Peyer's patch (tissue), 4 donors: ENCODE measurements at regions not wholly inside any gene's neighbourhood (a gene's known extent, or its start where the extent isn't known, plus 50 kb on each side); places are given as distances from the start of the nearest gene placed in this dataset.
"Not testable (repeated sequence)": the region's sequence is repeated elsewhere in the genome, so short reads cannot be mapped to it uniquely, and the experiment has no call there.

ENCODE experiments used
- DNase-seq, 3 donors: peaks; one replicate each; pipeline ENCODE4 v3.0.0-alpha.2; 2017 to 2019
- H3K27ac ChIP-seq, 4 donors: fragments of 200-600 bp; sonication (generic); one replicate each; pipeline ENCODE4 v1.5.1; 2016 to 2019
- H3K27me3 ChIP-seq, 2 donors: fragments of 200-600 bp; sonication (generic); one replicate each; pipeline ENCODE4 v1.5.1; 2019
- H3K36me3 ChIP-seq, 3 donors: fragments of 200-600 bp; sonication (generic); one replicate each; pipeline ENCODE4 v1.5.1; 2016 to 2019
- H3K4me1 ChIP-seq, 4 donors: fragments of 200-600 bp; sonication (generic); one replicate each; pipeline ENCODE4 v1.5.1; 2016 to 2019
- H3K4me3 ChIP-seq, 4 donors: fragments of 200-600 bp; sonication (generic); 1 replicate in 3 of 4; 2 replicates in 1 of 4; pipeline ENCODE4 v1.5.1; 2016 to 2019; ENCODE audit warnings: mild to moderate bottlenecking in 1 of 4
- H3K9me3 ChIP-seq, 4 donors: fragments of 200-600 bp; sonication (generic); one replicate each; pipeline ENCODE4 v1.5.1; 2016 to 2019; ENCODE audit warnings: mild to moderate bottlenecking in 1 of 4
- POLR2A ChIP-seq, 2 donors: fragments of 450-650 bp; IDR thresholded peaks; one replicate each; pipeline ENCODE4 v1.5.1; 2017; ENCODE audit warnings: antibody characterized with exemption in 2 of 2, mild to moderate bottlenecking in 2 of 2, moderate library complexity in 2 of 2
- TF ChIP-seq, protein P1 (sequence below), 6 experiments: fragments of 450-650 bp in 4 of 6; fragments of 200-600 bp in 2 of 6; sonication (generic) in 1 of 6; IDR thresholded peaks; one replicate each; pipeline ENCODE4 v1.5.1; 2017 to 2019; ENCODE audit warnings: antibody characterized with exemption in 6 of 6, mild to moderate bottlenecking in 3 of 6, moderate library complexity in 1 of 6

DNA sequence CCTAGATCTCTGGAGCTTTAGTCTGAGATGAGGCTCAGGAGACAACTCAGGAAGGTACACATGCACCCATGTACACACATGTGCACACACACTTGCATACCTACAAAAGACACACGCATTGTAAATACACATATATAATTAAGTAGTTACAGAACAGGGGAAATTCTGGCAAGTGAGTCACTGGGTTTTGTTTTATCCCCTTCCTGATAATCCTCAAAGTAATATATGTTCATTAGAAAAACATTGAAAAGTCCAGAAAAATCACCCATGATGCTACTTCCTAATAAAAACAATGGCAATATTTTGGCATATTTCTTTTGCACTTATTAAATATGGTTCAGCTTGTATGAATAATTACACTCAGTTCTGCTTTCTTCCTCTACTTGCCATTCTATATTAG, 115.3 kb upstream of the ECI2 start:
- no peak for TF ChIP-seq POLR2A (IDR thresholded peaks at IDR 0.05)
- TF ChIP-seq, protein P1, sequence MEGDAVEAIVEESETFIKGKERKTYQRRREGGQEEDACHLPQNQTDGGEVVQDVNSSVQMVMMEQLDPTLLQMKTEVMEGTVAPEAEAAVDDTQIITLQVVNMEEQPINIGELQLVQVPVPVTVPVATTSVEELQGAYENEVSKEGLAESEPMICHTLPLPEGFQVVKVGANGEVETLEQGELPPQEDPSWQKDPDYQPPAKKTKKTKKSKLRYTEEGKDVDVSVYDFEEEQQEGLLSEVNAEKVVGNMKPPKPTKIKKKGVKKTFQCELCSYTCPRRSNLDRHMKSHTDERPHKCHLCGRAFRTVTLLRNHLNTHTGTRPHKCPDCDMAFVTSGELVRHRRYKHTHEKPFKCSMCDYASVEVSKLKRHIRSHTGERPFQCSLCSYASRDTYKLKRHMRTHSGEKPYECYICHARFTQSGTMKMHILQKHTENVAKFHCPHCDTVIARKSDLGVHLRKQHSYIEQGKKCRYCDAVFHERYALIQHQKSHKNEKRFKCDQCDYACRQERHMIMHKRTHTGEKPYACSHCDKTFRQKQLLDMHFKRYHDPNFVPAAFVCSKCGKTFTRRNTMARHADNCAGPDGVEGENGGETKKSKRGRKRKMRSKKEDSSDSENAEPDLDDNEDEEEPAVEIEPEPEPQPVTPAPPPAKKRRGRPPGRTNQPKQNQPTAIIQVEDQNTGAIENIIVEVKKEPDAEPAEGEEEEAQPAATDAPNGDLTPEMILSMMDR (IDR thresholded peaks at IDR 0.05): no peak

DNA sequence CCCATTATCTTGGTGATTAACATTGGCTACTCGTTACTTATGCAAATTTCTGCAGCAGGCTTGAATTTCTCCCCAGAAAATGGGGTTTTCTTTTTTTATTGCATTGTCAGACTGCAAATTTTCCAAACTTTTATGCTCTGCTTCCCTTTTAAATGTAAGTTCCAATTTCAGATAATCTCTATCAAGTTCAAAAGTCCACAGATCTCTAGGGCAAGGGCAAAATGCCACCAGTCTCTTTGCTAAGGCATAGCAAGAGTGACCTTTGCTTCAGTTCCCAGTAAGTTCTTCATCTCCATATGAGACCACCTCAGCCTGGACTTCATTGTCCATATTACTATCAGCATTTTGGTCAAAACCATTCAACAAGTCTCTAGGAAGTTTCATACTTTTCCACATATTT, 108.5 kb upstream of the ECI2 start:
- H3K27ac ChIP-seq, H3K4me3 ChIP-seq, H3K36me3 ChIP-seq, DNase-seq, H3K9me3 ChIP-seq, H3K27me3 ChIP-seq, H3K4me1 ChIP-seq: not testable (repeated sequence)

More for the DNA sequence above, 115.3 kb upstream of the ECI2 start:
- Histone ChIP-seq H3K9me3 (no peaks in the 10 kb centered on the region), H3K4me3 (no peak overlapping the region), H3K4me1 (peaks cover 0 to 12% (median 0%) of the 10 kb centered on the region in 4 donors), H3K27me3 (no peaks in the 10 kb centered on the region), H3K36me3 (no peaks in the 10 kb centered on the region), H3K27ac (no peak overlapping the region)
- DNase-seq: no peak

DNA sequence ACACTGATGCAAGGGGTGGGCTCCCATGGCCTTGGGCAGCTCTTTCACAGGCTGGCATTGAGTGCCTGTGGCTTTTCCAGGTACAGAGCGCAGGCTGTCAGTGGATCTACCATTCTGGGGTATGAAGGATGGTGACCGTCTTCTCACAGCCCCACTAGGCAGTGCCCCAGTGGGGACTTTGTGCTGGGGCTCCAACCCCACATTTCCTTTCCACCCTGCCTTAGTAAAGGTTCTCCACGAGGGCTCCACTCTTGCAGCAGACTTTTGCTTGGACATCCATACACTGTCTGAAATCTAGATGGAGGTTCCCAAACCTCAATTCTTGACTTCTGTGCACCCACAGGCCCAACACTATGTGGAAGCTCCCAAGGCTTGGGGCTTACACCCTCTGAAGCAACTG, 107.9 kb upstream of the ECI2 start:
- Histone ChIP-seq H3K27me3 (no peaks in the 10 kb centered on the region), H3K4me3 (no peak overlapping the region), H3K36me3 (no peaks in the 10 kb centered on the region), H3K9me3 (peaks cover 0 to 3% (median 0%) of the 10 kb centered on the region in 4 donors), H3K4me1 (no peaks in the 10 kb centered on the region), H3K27ac (no peak overlapping the region)
- DNase-seq: no peak
- TF ChIP-seq, protein P1 (IDR thresholded peaks at IDR 0.05): no peak
- no peak for TF ChIP-seq POLR2A (IDR thresholded peaks at IDR 0.05)

DNA sequence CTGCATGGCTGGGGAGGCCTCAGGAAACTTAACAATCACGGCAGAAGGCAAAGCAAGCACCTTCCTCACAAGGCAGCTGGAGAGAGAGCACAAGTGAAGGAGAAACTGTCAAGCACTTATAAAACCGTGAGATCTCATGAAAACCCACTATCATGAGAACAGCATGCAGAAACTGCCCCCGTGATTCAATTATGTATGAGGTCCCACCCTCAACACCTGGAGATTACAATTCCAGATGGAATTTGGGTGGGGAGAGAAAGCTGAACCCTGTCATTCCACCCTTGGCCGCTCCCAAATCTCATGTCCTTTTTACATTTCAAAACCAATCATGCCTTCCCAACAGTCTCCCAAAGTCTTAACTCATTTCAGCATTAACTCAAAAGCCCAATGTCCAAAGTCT, 107.2 kb upstream of the ECI2 start:
- H3K4me3 ChIP-seq: no peak overlapping the region
- TF ChIP-seq POLR2A (IDR thresholded peaks at IDR 0.05): no peak
- TF ChIP-seq, protein P1 (IDR thresholded peaks at IDR 0.05): no peak
- H3K27ac ChIP-seq: no peak overlapping the region
- no peaks in the 10 kb centered on the region for H3K4me1 ChIP-seq
- no peak for DNase-seq
- peaks cover 0 to 3% (median 0%) of the 10 kb centered on the region in 4 donors for H3K9me3 ChIP-seq
- H3K36me3 ChIP-seq: no peaks in the 10 kb centered on the region
- H3K27me3 ChIP-seq: no peaks in the 10 kb centered on the region

DNA sequence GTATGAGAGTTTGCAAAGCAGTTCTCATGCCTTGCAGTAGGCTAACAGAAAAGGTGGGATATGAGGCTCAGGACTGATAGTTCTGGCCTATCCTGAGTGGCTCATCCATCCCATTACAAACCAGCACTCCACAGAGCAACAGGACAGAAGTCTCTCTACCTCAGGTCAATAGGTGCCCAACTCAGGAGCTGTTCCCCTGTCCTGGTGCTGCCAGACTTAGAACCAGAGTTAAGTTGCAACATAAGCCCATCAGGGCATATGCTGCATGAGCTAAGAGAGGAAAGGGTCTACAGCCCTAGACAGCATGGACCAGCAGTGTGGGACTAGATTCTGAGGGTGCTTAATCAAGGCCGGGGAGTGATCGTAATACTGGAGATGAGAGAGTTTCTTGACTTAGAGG, 104.8 kb upstream of the ECI2 start:
- Histone ChIP-seq H3K27ac (no peak overlapping the region), H3K4me3 (no peak overlapping the region), H3K36me3 (no peaks in the 10 kb centered on the region), H3K27me3 (no peaks in the 10 kb centered on the region), H3K4me1 (no peaks in the 10 kb centered on the region), H3K9me3 (peaks cover 0 to 3% (median 0%) of the 10 kb centered on the region in 4 donors)
- TF ChIP-seq POLR2A (IDR thresholded peaks at IDR 0.05): no peak
- TF ChIP-seq, protein P1 (IDR thresholded peaks at IDR 0.05): no peak
- DNase-seq: no peak

DNA sequence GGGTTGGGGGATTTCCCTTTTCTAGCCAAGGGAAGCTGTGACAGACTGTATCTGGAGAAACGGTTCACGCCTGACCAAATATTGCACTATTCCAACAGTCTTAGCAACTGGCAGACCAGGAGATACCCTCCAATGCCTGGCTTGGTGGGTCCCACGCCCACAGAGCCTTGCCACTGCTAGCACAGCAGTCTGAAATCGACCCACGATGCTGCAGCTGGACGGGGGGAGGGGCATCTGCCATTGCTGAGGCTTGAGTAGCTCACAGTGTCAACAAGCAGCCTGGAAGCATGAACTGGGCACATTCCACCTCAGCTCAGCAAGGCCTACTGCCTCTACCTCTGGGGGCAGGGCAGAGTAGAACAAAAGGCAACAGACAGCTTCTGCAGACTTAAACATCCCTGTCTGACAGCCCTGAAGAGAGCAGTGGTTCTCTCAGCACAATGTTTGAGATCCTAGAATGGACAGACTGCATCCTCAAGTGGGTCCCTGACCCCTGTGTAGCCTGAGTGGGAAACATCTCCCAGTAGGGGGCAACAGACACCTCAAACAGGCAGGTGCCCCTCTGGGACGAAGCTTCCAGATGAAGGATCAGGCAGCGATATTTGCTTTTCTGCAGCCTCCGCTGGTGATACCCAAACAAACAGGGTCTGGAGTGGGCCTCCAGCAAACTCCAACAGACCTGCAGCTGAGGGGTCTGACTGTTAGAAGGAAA, 89.9 kb upstream of the ECI2 start:
- no peak overlapping the region for H3K27ac ChIP-seq
- no peaks in the 10 kb centered on the region for H3K4me1 ChIP-seq
- no peak for TF ChIP-seq POLR2A (IDR thresholded peaks at IDR 0.05)
- TF ChIP-seq, protein P1 (IDR thresholded peaks at IDR 0.05): no peak
- DNase-seq: no peak
- H3K36me3 ChIP-seq: no peaks in the 10 kb centered on the region
- H3K9me3 ChIP-seq: no peaks in the 10 kb centered on the region
- no peak overlapping the region for H3K4me3 ChIP-seq
- H3K27me3 ChIP-seq: no peaks in the 10 kb centered on the region
